ENCODE measurements at regions not wholly inside any gene's neighbourhood (a gene's known extent, or its start where the extent isn't known, plus 50 kb on each side); places are given as distances from the start of the nearest gene placed in this dataset.
A peak's percentile ranks its signal among the peaks of the same experiment; 100 is the strongest.

GRCh38 chr5:147050172-147050571, 171.6 kb upstream of the PPP2R2B start:
- Histone ChIP-seq H3K27ac (ENCODE audit: low read depth in 1 of 2, low read length in 2 of 2) (no peak overlapping the region), H3K4me1 (ENCODE audit: control insufficient read depth in 4 of 4, insufficient read depth in 4 of 4, low read length in 3 of 4) (no peaks in the 10 kb centered on the region), H3K9me3 (ENCODE audit: control insufficient read depth in 4 of 4, low read length in 3 of 4) (no peaks in the 10 kb centered on the region), H3K4me3 (ENCODE audit: low read depth in 1 of 3, low read length in 3 of 3) (no peak overlapping the region), H3K36me3 (ENCODE audit: control insufficient read depth in 4 of 4, insufficient read depth in 3 of 4, low read depth in 1 of 4, low read length in 3 of 4) (no peaks in the 10 kb centered on the region), H3K27me3 (ENCODE audit: control insufficient read depth in 4 of 4, insufficient read depth in 4 of 4, low read length in 3 of 4) (peaks cover 0 to 5% (median 0%) of the 10 kb centered on the region in 4 donors), H3K9ac (ENCODE audit: low read depth in 1 of 2, low read length in 2 of 2) (no peak overlapping the region)
- TF ChIP-seq JUND (IDR thresholded peaks at IDR 0.05) = no peak
- DNase-seq (ENCODE audit: low spot score) = no peak
- WGBS = 90% methylated on average over 2 of the region's 2 CpGs

GRCh38 chr5:147051193-147051592, 172.6 kb upstream of the PPP2R2B start:
- Histone ChIP-seq H3K4me1 (ENCODE audit: control insufficient read depth in 4 of 4, insufficient read depth in 4 of 4, low read length in 3 of 4) (no peaks in the 10 kb centered on the region), H3K27me3 (ENCODE audit: control insufficient read depth in 4 of 4, insufficient read depth in 4 of 4, low read length in 3 of 4) (peaks cover 0 to 5% (median 0%) of the 10 kb centered on the region in 4 donors), H3K36me3 (ENCODE audit: control insufficient read depth in 4 of 4, insufficient read depth in 3 of 4, low read depth in 1 of 4, low read length in 3 of 4) (no peaks in the 10 kb centered on the region), H3K27ac (ENCODE audit: low read depth in 1 of 2, low read length in 2 of 2) (no peak overlapping the region), H3K9ac (ENCODE audit: low read depth in 1 of 2, low read length in 2 of 2) (no peak overlapping the region), H3K4me3 (ENCODE audit: low read depth in 1 of 3, low read length in 3 of 3) (no peak overlapping the region), H3K9me3 (ENCODE audit: control insufficient read depth in 4 of 4, low read length in 3 of 4) (no peaks in the 10 kb centered on the region)
- no peak for DNase-seq (ENCODE audit: low spot score)
- 77% methylated on average over 5 of the region's 5 CpGs for WGBS
- TF ChIP-seq RXRA (IDR thresholded peaks at IDR 0.05) (no peak), REST (IDR thresholded peaks at IDR 0.05) (peak; percentile 40), YY1 (IDR thresholded peaks at IDR 0.05) (no peak), EGR1 (IDR thresholded peaks at IDR 0.05; ENCODE audit: low read depth in 2 of 2) (no peak), ATF3 (IDR thresholded peaks at IDR 0.05) (no peak), JUND (IDR thresholded peaks at IDR 0.05) (no peak), HNF4A (conservative IDR thresholded peaks at IDR 0.05) (no peak), MAX (IDR thresholded peaks at IDR 0.05) (no peak)

- WGBS = 97% methylated on average over 4 of the region's 4 CpGs
- TF ChIP-seq SP1 (IDR thresholded peaks at IDR 0.05) (no peak), EGR1 (IDR thresholded peaks at IDR 0.05; ENCODE audit: low read depth in 2 of 2) (no peak), FOXA2 (IDR thresholded peaks at IDR 0.05) (no peak), HNF4A (conservative IDR thresholded peaks at IDR 0.05) (no peak), TAF1 (conservative IDR thresholded peaks at IDR 0.05) (no peak), MAX (IDR thresholded peaks at IDR 0.05) (no peak), GABPA (IDR thresholded peaks at IDR 0.05 in 1 of 2, conservative IDR thresholded peaks at IDR 0.05 in 1 of 2) (no peak), ZBTB33 (IDR thresholded peaks at IDR 0.05) (no peak), RXRA (IDR thresholded peaks at IDR 0.05) (no peak), RAD21 (IDR thresholded peaks at IDR 0.05) (no peak), HNF4G (IDR thresholded peaks at IDR 0.05) (no peak), CTCF (IDR thresholded peaks at IDR 0.05; ENCODE audit: low read depth, low read length, missing input control) (no peak), REST (IDR thresholded peaks at IDR 0.05) (no peak)
Measured at GRCh38 chr5:147052519-147052918, 174.0 kb upstream of the PPP2R2B start.

More at GRCh38 chr5:147052519-147052918, 174.0 kb upstream of the PPP2R2B start:
- no peak overlapping the region for H3K4me3 ChIP-seq (ENCODE audit: low read depth in 1 of 3, low read length in 3 of 3)
- no peak overlapping the region for H3K9ac ChIP-seq (ENCODE audit: low read depth in 1 of 2, low read length in 2 of 2)
- H3K27me3 ChIP-seq (ENCODE audit: control insufficient read depth in 4 of 4, insufficient read depth in 4 of 4, low read length in 3 of 4) = peaks cover 0 to 5% (median 0%) of the 10 kb centered on the region in 4 donors
- no peaks in the 10 kb centered on the region for H3K4me1 ChIP-seq (ENCODE audit: control insufficient read depth in 4 of 4, insufficient read depth in 4 of 4, low read length in 3 of 4)
- no peaks in the 10 kb centered on the region for H3K36me3 ChIP-seq (ENCODE audit: control insufficient read depth in 4 of 4, insufficient read depth in 3 of 4, low read depth in 1 of 4, low read length in 3 of 4)
- H3K27ac ChIP-seq (ENCODE audit: low read depth in 1 of 2, low read length in 2 of 2) = no peak overlapping the region
- no peak for DNase-seq (ENCODE audit: low spot score)
- no peaks in the 10 kb centered on the region for H3K9me3 ChIP-seq (ENCODE audit: control insufficient read depth in 4 of 4, low read length in 3 of 4)
